GM12892 (cell line): ENCODE measurements at regions not wholly inside any gene's neighbourhood (a gene's known extent, or its start where the extent isn't known, plus 50 kb on each side); places are given as distances from the start of the nearest gene placed in this dataset.

ENCODE experiments used
- POLR2A ChIP-seq: IDR thresholded peaks from 2 replicates; pipeline ENCODE4 v1.6.1; 2011; ENCODE audit warnings: low read depth, low read length, control low read depth
- POLR2AphosphoS5 ChIP-seq: IDR thresholded peaks from 2 replicates; pipeline ENCODE4 v1.6.1; 2011; ENCODE audit warnings: low read depth, low read length, control low read depth
- TAF1 ChIP-seq: IDR thresholded peaks from 2 replicates; pipeline ENCODE4 v1.6.1; 2011; ENCODE audit warnings: low read depth, mild to moderate bottlenecking, control low read depth, low read length, borderline replicate concordance

DNA sequence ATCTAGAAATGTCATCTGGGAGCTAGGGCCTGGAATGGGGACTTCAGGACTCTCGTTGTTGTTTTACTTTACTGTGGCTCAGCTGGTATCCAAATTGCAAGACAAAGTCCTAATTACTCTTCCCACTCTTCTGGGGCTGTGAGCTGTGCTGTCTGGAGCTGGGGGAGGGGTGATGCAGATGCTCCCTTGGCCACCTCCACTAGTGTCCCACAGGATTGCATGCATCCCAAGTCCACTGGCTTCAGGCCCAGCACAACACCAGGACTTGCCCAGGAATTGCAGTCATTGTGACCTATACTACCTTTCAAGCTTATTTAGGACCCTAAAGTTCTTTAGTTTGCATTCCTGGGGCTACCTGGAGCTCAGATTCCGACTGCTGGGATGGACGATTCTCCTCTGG lies 366.1 kb upstream of the FAM47C start:
- TF ChIP-seq TAF1 = no peak
- TF ChIP-seq POLR2A = no peak
- TF ChIP-seq POLR2AphosphoS5 = no peak
